MM.1S (cell line): ENCODE measurements at regions not wholly inside any gene's neighbourhood (a gene's known extent, or its start where the extent isn't known, plus 50 kb on each side); places are given as distances from the start of the nearest gene placed in this dataset.
"Not testable (repeated sequence)": the region's sequence is repeated elsewhere in the genome, so short reads cannot be mapped to it uniquely, and the experiment has no call there.

ENCODE experiments used
- DNase-seq: peaks from one replicate; pipeline ENCODE4 v3.0.0-alpha.2; 2015
- H2AFZ ChIP-seq: fragments of 300-600 bp; sonication (generic); 2 replicates; pipeline ENCODE4 v1.6.0; 2016; ENCODE audit warnings: antibody characterized with exemption, low read length
- H3F3A ChIP-seq: fragments of 300-600 bp; sonication (generic); 2 replicates; pipeline ENCODE4 v1.6.1; 2016; ENCODE audit warnings: mild to moderate bottlenecking, antibody characterized with exemption, low read length, moderate library complexity, mixed read lengths; ENCODE audit not compliant: insufficient read depth
- H3K27ac ChIP-seq: fragments of 300-600 bp; sonication (generic); 2 replicates; pipeline ENCODE4 v1.5.1; 2016; ENCODE audit warnings: mild to moderate bottlenecking, low read length
- H3K27me3 ChIP-seq: fragments of 300-600 bp; sonication (generic); replicated peaks from 2 replicates; pipeline ENCODE4 v1.6.0; 2016; ENCODE audit warnings: low read length; ENCODE audit not compliant: insufficient read depth
- H3K36me3 ChIP-seq: fragments of 300-600 bp; sonication (generic); replicated peaks from 2 replicates; pipeline ENCODE4 v1.6.1; 2016; ENCODE audit warnings: mild to moderate bottlenecking, low read length, mixed read lengths; ENCODE audit not compliant: insufficient read depth
- H3K4me1 ChIP-seq: fragments of 300-600 bp; sonication (generic); 2 replicates; pipeline ENCODE4 v1.6.1; 2016; ENCODE audit warnings: low read length, mixed read lengths
- H3K4me2 ChIP-seq: fragments of 300-600 bp; sonication (generic); 2 replicates; pipeline ENCODE4 v1.6.0; 2016; ENCODE audit warnings: low read depth, low read length
- H3K4me3 ChIP-seq: fragments of 300-600 bp; sonication (generic); 2 replicates; pipeline ENCODE4 v1.5.1; 2016; ENCODE audit warnings: low read length, mixed read lengths
- H3K79me2 ChIP-seq: fragments of 300-600 bp; sonication (generic); 2 replicates; pipeline ENCODE4 v1.6.1; 2016; ENCODE audit warnings: mixed run types, low read length, mixed read lengths
- H3K9ac ChIP-seq: fragments of 300-600 bp; sonication (generic); 2 replicates; pipeline ENCODE4 v1.6.1; 2016; ENCODE audit warnings: low read length, mixed read lengths
- H3K9me2 ChIP-seq: fragments of 300-600 bp; sonication (generic); replicated peaks from 2 replicates; pipeline ENCODE4 v1.6.1; 2016; ENCODE audit warnings: mild to moderate bottlenecking, low read length, mixed read lengths; ENCODE audit not compliant: insufficient read depth
- H3K9me3 ChIP-seq: fragments of 300-600 bp; sonication (generic); replicated peaks from 2 replicates; pipeline ENCODE4 v1.6.1; 2016; ENCODE audit warnings: mild to moderate bottlenecking, low read length, mixed read lengths; ENCODE audit not compliant: insufficient read depth
- H4K20me1 ChIP-seq: fragments of 300-600 bp; sonication (generic); 2 replicates; pipeline ENCODE4 v1.6.1; 2016; ENCODE audit warnings: mild to moderate bottlenecking, low read length, moderate library complexity, mixed read lengths; ENCODE audit not compliant: insufficient read depth
- CTCF ChIP-seq: fragments of 300-600 bp; sonication (generic); IDR thresholded peaks from 2 replicates; pipeline ENCODE4 v1.5.1; 2016; ENCODE audit warnings: antibody characterized with exemption, low read length, mixed read lengths
- EZH2 ChIP-seq: fragments of 300-600 bp; sonication (generic); optimal IDR thresholded peaks from 2 replicates; pipeline ENCODE3; 2017; ENCODE audit warnings: low read depth, mild to moderate bottlenecking, antibody characterized with exemption, low read length, mixed read lengths
- EZH2phosphoT487 ChIP-seq: fragments of 300-600 bp; sonication (generic); IDR thresholded peaks from 2 replicates; pipeline ENCODE4 v1.6.1; 2018; ENCODE audit warnings: antibody characterized with exemption, low read length

- H3K9ac ChIP-seq = no peak overlapping the region
- no peaks in the 10 kb centered on the region for H4K20me1 ChIP-seq
Measured at GRCh38 chr18:8911408-8912340, 190.8 kb upstream of the NDUFV2 start.

GRCh38 chr18:8912348-8913326 is 189.9 kb upstream of the NDUFV2 start:
- H4K20me1 ChIP-seq = no peaks in the 10 kb centered on the region
- H3K9me3 ChIP-seq = no peaks in the 10 kb centered on the region
- no peak overlapping the region for H3K4me3 ChIP-seq
- no peak for TF ChIP-seq CTCF
- no peak for TF ChIP-seq EZH2phosphoT487
- TF ChIP-seq EZH2 = no peak
- peaks cover 25% of the 10 kb centered on the region for H3K4me1 ChIP-seq
- no peak for DNase-seq
- H3F3A ChIP-seq = no peaks in the 10 kb centered on the region
- no peaks in the 10 kb centered on the region for H3K79me2 ChIP-seq
- H3K9ac ChIP-seq = no peak overlapping the region
- H3K27me3 ChIP-seq = no peaks in the 10 kb centered on the region
- no peaks in the 10 kb centered on the region for H3K36me3 ChIP-seq
- no peaks in the 10 kb centered on the region for H3K9me2 ChIP-seq
- H3K4me2 ChIP-seq = no peak overlapping the region
- H2AFZ ChIP-seq = no peak overlapping the region
- H3K27ac ChIP-seq = no peak overlapping the region

More at GRCh38 chr18:8911408-8912340, 190.8 kb upstream of the NDUFV2 start:
- no peak overlapping the region for H3K4me2 ChIP-seq
- H3K27me3 ChIP-seq = no peaks in the 10 kb centered on the region
- H3F3A ChIP-seq = no peaks in the 10 kb centered on the region
- DNase-seq = no peak
- peaks cover 25% of the 10 kb centered on the region for H3K4me1 ChIP-seq
- no peak overlapping the region for H3K4me3 ChIP-seq
- no peaks in the 10 kb centered on the region for H3K36me3 ChIP-seq
- no peak for TF ChIP-seq EZH2phosphoT487
- no peak for TF ChIP-seq EZH2
- TF ChIP-seq CTCF = no peak
- no peaks in the 10 kb centered on the region for H3K9me3 ChIP-seq
- no peaks in the 10 kb centered on the region for H3K79me2 ChIP-seq
- no peak overlapping the region for H2AFZ ChIP-seq
- H3K27ac ChIP-seq = no peak overlapping the region
- no peaks in the 10 kb centered on the region for H3K9me2 ChIP-seq

- H3K4me2 ChIP-seq, H3K36me3 ChIP-seq, H3F3A ChIP-seq, H3K9me2 ChIP-seq, H3K27me3 ChIP-seq, DNase-seq, H4K20me1 ChIP-seq, H3K9ac ChIP-seq, H3K79me2 ChIP-seq, H3K9me3 ChIP-seq, H2AFZ ChIP-seq, H3K27ac ChIP-seq, H3K4me3 ChIP-seq: not testable (repeated sequence)
- H3K4me1 ChIP-seq = peaks cover 16% of the 10 kb centered on the region
Measured at GRCh38 chr18:8913606-8914403, 188.7 kb upstream of the NDUFV2 start.

GRCh38 chr18:8914404-8915264 is 187.9 kb upstream of the NDUFV2 start:
- H3K9me2 ChIP-seq, H3K4me3 ChIP-seq, H3K4me1 ChIP-seq, H3K9ac ChIP-seq, H3K4me2 ChIP-seq, H4K20me1 ChIP-seq, H3K36me3 ChIP-seq, H2AFZ ChIP-seq, H3F3A ChIP-seq, H3K79me2 ChIP-seq, H3K9me3 ChIP-seq, H3K27ac ChIP-seq, H3K27me3 ChIP-seq, DNase-seq: not testable (repeated sequence)
